Transverse colon (tissue), 3 donors: ENCODE measurements at regions not wholly inside any gene's neighbourhood (a gene's known extent, or its start where the extent isn't known, plus 50 kb on each side); places are given as distances from the start of the nearest gene placed in this dataset.

Experiments used
- POLR2A ChIP-seq: fragments of 450-650 bp; IDR thresholded peaks from one replicate; pipeline ENCODE4 v1.6.1; 2016; ENCODE audit warnings: antibody characterized with exemption, mild to moderate bottlenecking, moderate library complexity
- TF ChIP-seq, protein P1 (sequence below), 5 experiments: fragments of 200-600 bp in 3 of 5; fragments of 450-650 bp in 2 of 5; sonication (generic) in 3 of 5; IDR thresholded peaks; 1 replicate in 2 of 5; 2 replicates in 3 of 5; pipeline ENCODE4 v1.5.1; 2016 to 2017; ENCODE audit warnings: antibody characterized with exemption in 5 of 5, inconsistent platforms in 3 of 5, mild to moderate bottlenecking in 2 of 5, moderate library complexity in 1 of 5

DNA sequence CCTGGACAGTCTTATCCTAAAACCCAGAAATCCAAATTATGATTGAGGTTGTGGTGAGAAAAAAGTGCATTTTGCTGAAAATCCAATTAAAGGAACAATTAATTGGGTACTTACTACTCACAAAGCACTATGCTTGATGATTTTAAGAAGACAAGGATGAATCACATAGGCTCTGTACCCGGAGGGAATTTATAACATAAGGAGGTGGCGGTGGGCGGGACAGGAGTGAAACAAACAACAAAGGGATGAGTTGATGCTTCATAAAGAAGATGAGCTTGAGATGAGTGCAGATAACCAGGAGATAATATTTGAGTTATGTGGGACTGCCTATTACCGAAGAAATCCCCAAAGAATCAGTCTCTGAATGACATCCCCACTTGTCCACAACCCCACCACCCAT lies 171.1 kb upstream of the FZD8 start:
- TF ChIP-seq, protein P1, sequence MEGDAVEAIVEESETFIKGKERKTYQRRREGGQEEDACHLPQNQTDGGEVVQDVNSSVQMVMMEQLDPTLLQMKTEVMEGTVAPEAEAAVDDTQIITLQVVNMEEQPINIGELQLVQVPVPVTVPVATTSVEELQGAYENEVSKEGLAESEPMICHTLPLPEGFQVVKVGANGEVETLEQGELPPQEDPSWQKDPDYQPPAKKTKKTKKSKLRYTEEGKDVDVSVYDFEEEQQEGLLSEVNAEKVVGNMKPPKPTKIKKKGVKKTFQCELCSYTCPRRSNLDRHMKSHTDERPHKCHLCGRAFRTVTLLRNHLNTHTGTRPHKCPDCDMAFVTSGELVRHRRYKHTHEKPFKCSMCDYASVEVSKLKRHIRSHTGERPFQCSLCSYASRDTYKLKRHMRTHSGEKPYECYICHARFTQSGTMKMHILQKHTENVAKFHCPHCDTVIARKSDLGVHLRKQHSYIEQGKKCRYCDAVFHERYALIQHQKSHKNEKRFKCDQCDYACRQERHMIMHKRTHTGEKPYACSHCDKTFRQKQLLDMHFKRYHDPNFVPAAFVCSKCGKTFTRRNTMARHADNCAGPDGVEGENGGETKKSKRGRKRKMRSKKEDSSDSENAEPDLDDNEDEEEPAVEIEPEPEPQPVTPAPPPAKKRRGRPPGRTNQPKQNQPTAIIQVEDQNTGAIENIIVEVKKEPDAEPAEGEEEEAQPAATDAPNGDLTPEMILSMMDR (IDR thresholded peaks at IDR 0.05) = no peak
- no peak for TF ChIP-seq POLR2A
